Endothelial cell of umbilical vein (primary cell): ENCODE measurements at regions not wholly inside any gene's neighbourhood (a gene's known extent, or its start where the extent isn't known, plus 50 kb on each side); places are given as distances from the start of the nearest gene placed in this dataset.
"Not testable (repeated sequence)": the region's sequence is repeated elsewhere in the genome, so short reads cannot be mapped to it uniquely, and the experiment has no call there.

Source experiments
- BruUV-seq: library from RNA; stranded (reverse); fragments of 400-500 nt; replicated peaks from 2 replicates; lab custom pipeline; 2021; lab: Mats Ljungman, UMichigan
- CTCF ChIA-PET: fragments of 300-600, 350-600 bp; sonication (Branson Sonifier 250); formaldehyde crosslinking; loops from one replicate; lab custom pipeline; 2021; ENCODE audit warnings: antibody characterized with exemption, inconsistent platforms; lab: Charles Lee
- POLR2A ChIA-PET: fragments of 300-600, 350-600 bp; sonication (Branson Sonifier 250); formaldehyde crosslinking; loops from one replicate; lab custom pipeline; 2021; ENCODE audit warnings: antibody characterized with exemption, inconsistent platforms; lab: Charles Lee
- DNase-seq: peaks from one replicate; pipeline ENCODE4 v3.0.0-alpha.2; 2011; ENCODE audit warnings: low read depth, low spot score
- FAIRE-seq: peaks from 2 replicates; lab custom pipeline; 2011; peaks lifted over from hg19 to GRCh38; lab: Jason Lieb, UNC
- H2AFZ ChIP-seq: 2 replicates; pipeline ENCODE4 v1.6.0; 2012; ENCODE audit warnings: low read depth, low read length, control low read depth, inconsistent platforms
- H3K27ac ChIP-seq: 2 replicates; pipeline ENCODE4 v1.5.1; 2011; ENCODE audit warnings: low read depth, mild to moderate bottlenecking, control low read depth, low read length, moderate library complexity; ENCODE audit not compliant: insufficient read depth
- H3K27me3 ChIP-seq, 2 experiments: 2 replicates each; pipeline versions ENCODE4 v1.6.0 to v1.6.1; 2011; ENCODE audit warnings: low read length in 2 of 2, mixed read lengths in 1 of 2; ENCODE audit not compliant: control insufficient read depth in 2 of 2, insufficient read depth in 2 of 2
- H3K36me3 ChIP-seq, 2 experiments: 2 replicates in 1 of 2; 3 replicates in 1 of 2; pipeline ENCODE4 v1.5.1; 2011; ENCODE audit warnings: low read length in 2 of 2, mild to moderate bottlenecking in 1 of 2, moderate library complexity in 1 of 2; ENCODE audit not compliant: control insufficient read depth in 2 of 2, insufficient read depth in 2 of 2; ENCODE audit errors: extremely low read depth in 1 of 2
- H3K4me1 ChIP-seq: 3 replicates; pipeline ENCODE4 v1.5.1; 2011; ENCODE audit warnings: mild to moderate bottlenecking, low read length; ENCODE audit not compliant: control insufficient read depth, insufficient read depth; ENCODE audit errors: extremely low read depth
- H3K4me2 ChIP-seq: 2 replicates; pipeline ENCODE4 v1.6.1; 2011; ENCODE audit warnings: low read length, control low read depth, mixed read lengths; ENCODE audit not compliant: insufficient read depth
- H3K4me3 ChIP-seq, 3 experiments: fragments of 200-600 bp in 1 of 3; sonication (generic), shearing (Covaris generic) in 1 of 3; replicated peaks in 1 of 3; 2 replicates each; pipeline ENCODE4 v1.5.1; 2011 to 2016; ENCODE audit warnings: control low read depth in 3 of 3, low read length in 3 of 3, mild to moderate bottlenecking in 2 of 3, inconsistent platforms in 1 of 3, low read depth in 1 of 3, moderate library complexity in 1 of 3; ENCODE audit not compliant: insufficient read depth in 1 of 3
- H3K79me2 ChIP-seq: 2 replicates; pipeline ENCODE4 v1.6.0; 2012; ENCODE audit warnings: low read length, inconsistent platforms; ENCODE audit not compliant: control insufficient read depth, insufficient read depth
- H3K9ac ChIP-seq: replicated peaks from 2 replicates; pipeline ENCODE3; 2011; ENCODE audit warnings: low read length, control low read depth; ENCODE audit not compliant: insufficient read depth; ENCODE audit errors: extremely low read depth
- H3K9me1 ChIP-seq: replicated peaks from 3 replicates; pipeline ENCODE4 v1.6.0; 2011; ENCODE audit warnings: mild to moderate bottlenecking, low read length; ENCODE audit not compliant: control insufficient read depth, insufficient read depth; ENCODE audit errors: extremely low read depth
- H3K9me3 ChIP-seq: replicated peaks from 2 replicates; pipeline ENCODE4 v1.5.1; 2012; ENCODE audit warnings: low read length, inconsistent platforms; ENCODE audit not compliant: control insufficient read depth, insufficient read depth
- H4K20me1 ChIP-seq: replicated peaks from 2 replicates; pipeline ENCODE3; 2011; ENCODE audit warnings: mild to moderate bottlenecking, low read length; ENCODE audit not compliant: control insufficient read depth, insufficient read depth; ENCODE audit errors: extremely low read depth
- dilution Hi-C: fragments of 300-500 bp; cut with MboI; formaldehyde crosslinking; loops from one replicate; pipeline ENCODE4 v1.15.0; 2019; ENCODE audit warnings: low sequenced_read_pairs; ENCODE audit not compliant: extremely low pct_ligation_motif_present
- intact Hi-C: fragments of 100-400 bp; cut with micrococcal nuclease; formaldehyde crosslinking; loops from one replicate; pipeline ENCODE4 v1.10.0; 2022

GRCh38 chr10:46645110-46645509, 66.2 kb downstream of the SYT15 start:
- H3K4me3 ChIP-seq, CTCF ChIA-PET, H3K36me3 ChIP-seq, DNase-seq, H3K9ac ChIP-seq, H4K20me1 ChIP-seq, FAIRE-seq, H3K4me2 ChIP-seq, dilution Hi-C loops, H3K9me3 ChIP-seq, H3K27ac ChIP-seq, H3K4me1 ChIP-seq, POLR2A ChIA-PET, H3K27me3 ChIP-seq, H3K79me2 ChIP-seq, intact Hi-C loops, H2AFZ ChIP-seq, H3K9me1 ChIP-seq, BruUV-seq: not testable (repeated sequence)

- H3K9ac ChIP-seq, H3K79me2 ChIP-seq, BruUV-seq, H4K20me1 ChIP-seq, H3K36me3 ChIP-seq, POLR2A ChIA-PET, H3K27me3 ChIP-seq, H3K27ac ChIP-seq, DNase-seq, H3K9me3 ChIP-seq, H2AFZ ChIP-seq, intact Hi-C loops, FAIRE-seq, H3K4me2 ChIP-seq, H3K4me3 ChIP-seq, H3K9me1 ChIP-seq, H3K4me1 ChIP-seq, dilution Hi-C loops, CTCF ChIA-PET: not testable (repeated sequence)
Measured at GRCh38 chr10:46646132-46646531, 67.2 kb downstream of the SYT15 start.

GRCh38 chr10:46650967-46651366, 72.0 kb downstream of the SYT15 start:
- H3K27ac ChIP-seq, H2AFZ ChIP-seq, DNase-seq, intact Hi-C loops, H3K4me3 ChIP-seq, H3K9ac ChIP-seq, H3K9me1 ChIP-seq, H3K9me3 ChIP-seq, H3K79me2 ChIP-seq, H3K36me3 ChIP-seq, H3K4me2 ChIP-seq, H3K4me1 ChIP-seq, POLR2A ChIA-PET, dilution Hi-C loops, H3K27me3 ChIP-seq, BruUV-seq, FAIRE-seq, CTCF ChIA-PET, H4K20me1 ChIP-seq: not testable (repeated sequence)

GRCh38 chr10:46657437-46657836, 78.5 kb downstream of the SYT15 start:
- CTCF ChIA-PET, H3K4me2 ChIP-seq, H3K4me3 ChIP-seq, H3K27ac ChIP-seq, H3K9ac ChIP-seq, BruUV-seq, H4K20me1 ChIP-seq, FAIRE-seq, H3K27me3 ChIP-seq, DNase-seq, H3K9me3 ChIP-seq, dilution Hi-C loops, H2AFZ ChIP-seq, H3K9me1 ChIP-seq, intact Hi-C loops, H3K4me1 ChIP-seq, POLR2A ChIA-PET, H3K79me2 ChIP-seq, H3K36me3 ChIP-seq: not testable (repeated sequence)
